GM12878 (cell line): ENCODE measurements at regions not wholly inside any gene's neighbourhood (a gene's known extent, or its start where the extent isn't known, plus 50 kb on each side); places are given as distances from the start of the nearest gene placed in this dataset.

Experiments
- ATAC-seq: fragments of 200-7000 bp; cut with Tn5 transposase; 3 replicates; pipeline ENCODE4 v1.9.1; 2020; ENCODE audit warnings: mild to moderate bottlenecking, moderate library complexity
- BruUV-seq: library from RNA; stranded (reverse); fragments of 400-500 nt; replicated peaks from 2 replicates; lab custom pipeline; 2021; lab: Mats Ljungman, UMichigan
- CTCF ChIA-PET: fragments of 300-600 bp; sonication (Branson Sonifier 250); formaldehyde crosslinking; extraction: SDS; loops from one replicate; lab custom pipeline; 2021; ENCODE audit warnings: inconsistent platforms; lab: Yijun Ruan, JAX
- POLR2A ChIA-PET: fragments of 350-600 bp; formaldehyde crosslinking; extraction: SDS; loops from one replicate; lab custom pipeline; 2021; ENCODE audit warnings: inconsistent platforms; lab: Charles Lee
- RAD21 ChIA-PET: fragments of 300-600 bp; sonication (Branson Sonifier 250); formaldehyde crosslinking; loops from one replicate; lab custom pipeline; 2023; ENCODE audit warnings: antibody characterized with exemption; ENCODE audit not compliant: unreplicated experiment; lab: Charles Lee
- SMC1A ChIA-PET: fragments of 300-600 bp; sonication (Branson Sonifier 250); formaldehyde crosslinking; loops from one replicate; lab custom pipeline; 2023; ENCODE audit not compliant: unreplicated experiment, uncharacterized antibody; lab: Charles Lee
- DNase-seq: peaks from one replicate; pipeline ENCODE4 v3.0.0-alpha.2; 2011; ENCODE audit warnings: low read depth, low spot score
- FAIRE-seq: peaks from 3 replicates; lab custom pipeline; 2011; peaks lifted over from hg19 to GRCh38; lab: Jason Lieb, UNC
- H2AFZ ChIP-seq: 2 replicates; pipeline ENCODE4 v1.6.0; 2011; ENCODE audit warnings: low read depth, low read length, control low read depth; ENCODE audit not compliant: control insufficient read depth
- H3K27ac ChIP-seq: 2 replicates; pipeline ENCODE4 v1.5.1; 2011; ENCODE audit warnings: control low read depth; ENCODE audit not compliant: control insufficient read depth, insufficient read depth
- H3K27me3 ChIP-seq, 2 experiments: replicated peaks in 1 of 2; 2 replicates each; pipeline versions ENCODE4 v1.6.0 to v1.6.1; 2011; ENCODE audit warnings: low read length in 1 of 2; ENCODE audit not compliant: control insufficient read depth in 2 of 2, insufficient read depth in 2 of 2
- H3K36me3 ChIP-seq, 2 experiments: 2 replicates each; pipeline ENCODE4 v1.5.1; 2011; ENCODE audit warnings: low read length in 1 of 2; ENCODE audit not compliant: control insufficient read depth in 2 of 2, insufficient read depth in 2 of 2
- H3K4me1 ChIP-seq: 2 replicates; pipeline ENCODE4 v1.6.1; 2011; ENCODE audit warnings: mild to moderate bottlenecking, low read length, moderate library complexity, mixed read lengths; ENCODE audit not compliant: control insufficient read depth, insufficient read depth
- H3K4me2 ChIP-seq: 2 replicates; pipeline ENCODE4 v1.6.0; 2011; ENCODE audit warnings: control low read depth; ENCODE audit not compliant: control insufficient read depth, insufficient read depth
- H3K4me3 ChIP-seq: fragments of 200-600 bp; sonication (generic); 2 replicates; pipeline ENCODE4 v1.5.1; 2016
- H3K79me2 ChIP-seq: 2 replicates; pipeline ENCODE4 v1.6.0; 2011; ENCODE audit warnings: low read length; ENCODE audit not compliant: control insufficient read depth, insufficient read depth
- H3K9ac ChIP-seq: 2 replicates; pipeline ENCODE4 v1.8.0; 2011; ENCODE audit warnings: low read length, control low read depth, mixed read lengths; ENCODE audit not compliant: control insufficient read depth, insufficient read depth
- H3K9me3 ChIP-seq: replicated peaks from 3 replicates; pipeline ENCODE4 v1.5.1; 2011; ENCODE audit warnings: mild to moderate bottlenecking, low read length; ENCODE audit not compliant: control insufficient read depth, insufficient read depth
- H4K20me1 ChIP-seq: 2 replicates; pipeline ENCODE4 v1.6.0; 2011; ENCODE audit not compliant: control insufficient read depth, insufficient read depth
- ATF7 ChIP-seq: fragments of 450-650 bp; IDR thresholded peaks from 2 replicates; pipeline ENCODE4 v1.6.1; 2016; ENCODE audit warnings: low read depth, mild to moderate bottlenecking
- CBFB ChIP-seq: IDR thresholded peaks from 2 replicates; pipeline ENCODE4 v1.6.1; 2016; ENCODE audit warnings: antibody characterized with exemption, low read depth
- CEBPB ChIP-seq, 2 experiments: fragments of 150-350 bp in 1 of 2; IDR thresholded peaks; 2 replicates each; pipeline ENCODE4 v1.6.1; 2012 to 2014; ENCODE audit warnings: low read depth in 2 of 2, low read length in 2 of 2, borderline replicate concordance in 1 of 2, inconsistent platforms in 1 of 2
- DPF2 ChIP-seq: fragments of 450-650 bp; IDR thresholded peaks from 2 replicates; pipeline ENCODE4 v1.6.1; 2017; ENCODE audit warnings: mild to moderate bottlenecking
- HCFC1 ChIP-seq: fragments of 150-350 bp; IDR thresholded peaks from 2 replicates; pipeline ENCODE4 v1.6.1; 2014; ENCODE audit warnings: low read length
- KLF5 ChIP-seq: fragments of 450-650 bp; IDR thresholded peaks from 2 replicates; pipeline ENCODE4 v1.6.1; 2014; ENCODE audit warnings: mild to moderate bottlenecking; ENCODE audit not compliant: partially characterized antibody
- NR2C1 ChIP-seq: fragments of 450-650 bp; IDR thresholded peaks from 2 replicates; pipeline ENCODE4 v1.6.1; 2017; ENCODE audit warnings: antibody characterized with exemption, mild to moderate bottlenecking, moderate library complexity
- PAX5 ChIP-seq: IDR thresholded peaks from 2 replicates; pipeline ENCODE4 v1.6.1; 2011; ENCODE audit warnings: low read depth, low read length, borderline replicate concordance
- PKNOX1 ChIP-seq: fragments of 450-650 bp; IDR thresholded peaks from 2 replicates; pipeline ENCODE4 v1.6.1; 2016; ENCODE audit warnings: mild to moderate bottlenecking
- RELB ChIP-seq: fragments of 450-650 bp; IDR thresholded peaks from 2 replicates; pipeline ENCODE4 v1.6.1; 2017; ENCODE audit warnings: low read depth, mild to moderate bottlenecking, moderate library complexity
- SIX5 ChIP-seq: IDR thresholded peaks from 2 replicates; pipeline ENCODE4 v1.6.1; 2011; ENCODE audit warnings: mild to moderate bottlenecking, low read depth, low read length, moderate library complexity; ENCODE audit not compliant: severe bottlenecking
- SMAD1 ChIP-seq: fragments of 450-650 bp; IDR thresholded peaks from 2 replicates; pipeline ENCODE4 v1.6.1; 2018; ENCODE audit warnings: mild to moderate bottlenecking, low read depth; ENCODE audit not compliant: partially characterized antibody
- SP1 ChIP-seq: IDR thresholded peaks from one replicate; pipeline ENCODE4 v1.6.1; 2011; ENCODE audit warnings: low read depth, low read length
- WGBS: methylation state at CpG from one replicate; pipeline ENCODE4 v1.1.6; 2016; ENCODE audit warnings: low lambda C conversion rate; ENCODE audit not compliant: insufficient replicate concordance, insufficient coverage; ENCODE audit errors: missing lambda C conversion rate; 5-methylcytosine and 5-hydroxymethylcytosine counted together
- in situ Hi-C: fragments of 300-500 bp; cut with MboI; formaldehyde crosslinking; loops from 9 replicates; pipeline ENCODE4 v1.14.3; 2018; ENCODE audit warnings: mixed read lengths
- intact Hi-C: fragments of 100-400 bp; cut with micrococcal nuclease; formaldehyde crosslinking; loops from one replicate; pipeline ENCODE4 v1.14.2; 2022; ENCODE audit not compliant: unreplicated experiment
- TF ChIP-seq, protein P1 (sequence below): IDR thresholded peaks from 2 replicates; pipeline ENCODE4 v1.6.1; 2011; ENCODE audit warnings: low read depth, mild to moderate bottlenecking, low read length, moderate library complexity, borderline replicate concordance; ENCODE audit errors: extremely low read depth

- no peak for TF ChIP-seq CBFB
- TF ChIP-seq, protein P1, sequence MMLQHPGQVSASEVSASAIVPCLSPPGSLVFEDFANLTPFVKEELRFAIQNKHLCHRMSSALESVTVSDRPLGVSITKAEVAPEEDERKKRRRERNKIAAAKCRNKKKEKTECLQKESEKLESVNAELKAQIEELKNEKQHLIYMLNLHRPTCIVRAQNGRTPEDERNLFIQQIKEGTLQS, result no peak
Observed at GRCh38 chr13:70253411-70253810, 145.2 kb upstream of the KLHL1 start (continued).

DNA sequence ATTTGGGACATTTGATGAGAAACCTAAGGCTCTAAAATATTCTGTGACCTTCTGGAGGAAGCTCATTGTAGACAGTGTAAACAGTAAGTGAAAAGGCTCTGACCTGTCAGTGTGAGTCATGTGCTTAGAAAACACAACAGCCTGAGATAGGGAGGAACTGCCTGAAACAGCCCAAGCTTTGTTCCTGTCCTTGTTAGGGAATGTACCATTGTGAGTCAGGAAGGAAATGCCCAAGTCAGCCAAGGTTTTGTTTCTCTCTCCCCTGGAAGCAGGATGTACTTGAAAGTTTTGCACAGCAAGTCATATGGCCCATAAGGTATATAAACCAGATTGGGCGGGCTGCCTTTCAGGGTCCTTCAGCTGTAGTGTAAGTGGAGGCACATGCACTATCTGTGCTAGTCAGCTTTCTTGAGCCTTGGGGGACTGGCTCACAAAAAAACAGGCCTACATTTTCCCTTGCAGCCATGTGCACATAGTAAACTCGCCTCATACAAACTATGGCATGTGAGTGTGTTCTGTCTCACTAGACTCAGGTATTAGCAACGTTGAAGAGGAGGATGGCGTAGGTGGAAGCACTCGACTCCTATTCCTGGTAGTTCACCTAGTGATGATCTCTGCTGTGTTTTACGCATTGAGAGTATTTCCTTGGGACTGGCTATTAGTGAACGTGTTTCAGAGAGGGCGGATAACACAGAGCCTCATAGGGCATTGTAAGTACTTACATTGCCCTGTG is 141.2 kb upstream of the KLHL1 start:
- DNase-seq (no peak), ATAC-seq (no peak)
- no TSS peak for BruUV-seq
- ChIA-PET RAD21 (no interaction called here), CTCF (no interaction called here), POLR2A (no interaction called here)
- intact Hi-C loops, result no loop called here
- H3K4me3 ChIP-seq, result no peak overlapping the region
- no peaks in the 10 kb centered on the region for H3K36me3 ChIP-seq
- H3K9me3 ChIP-seq, result no peaks in the 10 kb centered on the region
- H2AFZ ChIP-seq, result no peak overlapping the region
- no peaks in the 10 kb centered on the region for H3K79me2 ChIP-seq
- H3K27me3 ChIP-seq, result no peaks in the 10 kb centered on the region
- TF ChIP-seq ATF7, result no peak
- no peak for TF ChIP-seq PKNOX1
- TF ChIP-seq RELB, result no peak
- TF ChIP-seq DPF2, result no peak
- TF ChIP-seq SP1, result no peak
- TF ChIP-seq HCFC1, result no peak
- no peak for TF ChIP-seq NR2C1
- no peak for TF ChIP-seq CEBPB (IDR thresholded peaks at IDR 0.05; ENCODE audit: borderline replicate concordance in 1 of 2, low read depth in 2 of 2, low read length in 2 of 2)
- TF ChIP-seq KLF5, result no peak
- no peak for TF ChIP-seq PAX5
- TF ChIP-seq SIX5, result no peak
- TF ChIP-seq, protein P1, result no peak
- no peak for TF ChIP-seq SMAD1
- TF ChIP-seq, all 136 proteins: peak for 0
- FAIRE-seq, result no peak
- SMC1A ChIA-PET, result no interaction called here
- Histone ChIP-seq H3K9ac (no peak overlapping the region), H3K4me2 (no peak overlapping the region), H3K27ac (no peak overlapping the region), H4K20me1 (no peaks in the 10 kb centered on the region), H3K4me1 (no peaks in the 10 kb centered on the region)
- in situ Hi-C loops, result no loop called here
- WGBS, result 18% methylated on average over 8 of the region's 8 CpGs
